Karpas-422 (cell line): ENCODE measurements at regions not wholly inside any gene's neighbourhood (a gene's known extent, or its start where the extent isn't known, plus 50 kb on each side); places are given as distances from the start of the nearest gene placed in this dataset.

ENCODE experiments used
- DNase-seq: peaks from one replicate; pipeline ENCODE4 v3.0.0-alpha.2; 2015
- H2AFZ ChIP-seq: fragments of 200-600 bp; sonication (generic); 2 replicates; pipeline ENCODE4 v1.6.1; 2014; ENCODE audit warnings: antibody characterized with exemption, low read length, mixed read lengths
- H3K27ac ChIP-seq: fragments of 200-600 bp; sonication (generic); 2 replicates; pipeline ENCODE4 v1.5.1; 2014; ENCODE audit warnings: mild to moderate bottlenecking, low read length, moderate library complexity
- H3K27me3 ChIP-seq: fragments of 200-600 bp; sonication (generic); 2 replicates; pipeline ENCODE4 v1.6.1; 2014; ENCODE audit warnings: low read length, mixed read lengths
- H3K36me3 ChIP-seq: fragments of 200-600 bp; sonication (generic); 2 replicates; pipeline ENCODE4 v1.6.1; 2014; ENCODE audit warnings: low read length, mixed read lengths; ENCODE audit not compliant: insufficient read depth
- H3K4me1 ChIP-seq: fragments of 200-600 bp; sonication (generic); 2 replicates; pipeline ENCODE4 v1.6.1; 2014; ENCODE audit warnings: mild to moderate bottlenecking, low read length, mixed read lengths
- H3K4me2 ChIP-seq: fragments of 200-600 bp; sonication (generic); 2 replicates; pipeline ENCODE4 v1.6.1; 2014; ENCODE audit warnings: low read length, low read depth, mild to moderate bottlenecking; ENCODE audit not compliant: poor library complexity, severe bottlenecking
- H3K4me3 ChIP-seq: fragments of 200-600 bp; sonication (generic); 2 replicates; pipeline ENCODE4 v1.5.1; 2014; ENCODE audit warnings: mild to moderate bottlenecking, antibody characterized with exemption, low read length, mixed read lengths
- H3K79me2 ChIP-seq: fragments of 200-600 bp; sonication (generic); 2 replicates; pipeline ENCODE4 v1.6.1; 2014; ENCODE audit warnings: mild to moderate bottlenecking, low read length, mixed read lengths
- H3K9ac ChIP-seq: fragments of 200-600 bp; sonication (generic); 2 replicates; pipeline ENCODE4 v1.6.0; 2014; ENCODE audit warnings: low read length
- H3K9me2 ChIP-seq: fragments of 200-600 bp; sonication (generic), shearing (Covaris generic); replicated peaks from 2 replicates; pipeline ENCODE4 v1.6.0; 2014; ENCODE audit warnings: mild to moderate bottlenecking, low read length, moderate library complexity; ENCODE audit not compliant: insufficient read depth
- H3K9me3 ChIP-seq: fragments of 300-700, 200-600 bp; sonication (generic); 2 replicates; pipeline ENCODE4 v1.6.1; 2014; ENCODE audit warnings: low read length, mixed read lengths
- H4K20me1 ChIP-seq: fragments of 200-600 bp; sonication (generic); 2 replicates; pipeline ENCODE4 v1.6.1; 2014; ENCODE audit warnings: mild to moderate bottlenecking, antibody characterized with exemption, low read length, low read depth; ENCODE audit not compliant: insufficient read depth

- no peaks in the 10 kb centered on the region for H3K27me3 ChIP-seq
- no peaks in the 10 kb centered on the region for H4K20me1 ChIP-seq
- no peaks in the 10 kb centered on the region; the same call in 1 of the 2 replicates for H3K9me2 ChIP-seq
- no peak overlapping the region for H3K27ac ChIP-seq
- H3K79me2 ChIP-seq: no peaks in the 10 kb centered on the region
- no peak overlapping the region for H3K9ac ChIP-seq
- H3K4me1 ChIP-seq: no peaks in the 10 kb centered on the region
- no peaks in the 10 kb centered on the region for H3K9me3 ChIP-seq
- H3K4me2 ChIP-seq: no peak overlapping the region
- no peak for DNase-seq
- no peak overlapping the region for H3K4me3 ChIP-seq
- no peak overlapping the region for H2AFZ ChIP-seq
- no peaks in the 10 kb centered on the region for H3K36me3 ChIP-seq
Measured at GRCh38 chr5:124212934-124213333, 533.5 kb downstream of the ZNF608 start.

- DNase-seq: no peak
- no peaks in the 10 kb centered on the region for H3K9me3 ChIP-seq
- no peak overlapping the region for H3K4me3 ChIP-seq
- no peaks in the 10 kb centered on the region for H4K20me1 ChIP-seq
- no peaks in the 10 kb centered on the region for H3K36me3 ChIP-seq
- H3K27ac ChIP-seq: no peak overlapping the region
- H3K4me1 ChIP-seq: no peaks in the 10 kb centered on the region
- H3K9me2 ChIP-seq: no peaks in the 10 kb centered on the region; the same call in 1 of the 2 replicates
- H3K27me3 ChIP-seq: no peaks in the 10 kb centered on the region
- no peaks in the 10 kb centered on the region for H3K79me2 ChIP-seq
- H2AFZ ChIP-seq: no peak overlapping the region
- no peak overlapping the region for H3K9ac ChIP-seq
- H3K4me2 ChIP-seq: no peak overlapping the region
Measured at GRCh38 chr5:124210111-124210910, 536.1 kb downstream of the ZNF608 start.

- no peak overlapping the region for H3K4me3 ChIP-seq
- no peaks in the 10 kb centered on the region for H3K4me1 ChIP-seq
- no peaks in the 10 kb centered on the region; the same call in 1 of the 2 replicates for H3K9me2 ChIP-seq
- no peaks in the 10 kb centered on the region for H4K20me1 ChIP-seq
- H2AFZ ChIP-seq: no peak overlapping the region
- no peaks in the 10 kb centered on the region for H3K27me3 ChIP-seq
- no peak overlapping the region for H3K27ac ChIP-seq
- H3K36me3 ChIP-seq: no peaks in the 10 kb centered on the region
- DNase-seq: no peak
- H3K9me3 ChIP-seq: no peaks in the 10 kb centered on the region
- H3K9ac ChIP-seq: no peak overlapping the region
- H3K4me2 ChIP-seq: no peak overlapping the region
- no peaks in the 10 kb centered on the region for H3K79me2 ChIP-seq
Measured at GRCh38 chr5:124207118-124207517, 539.3 kb downstream of the ZNF608 start.

GRCh38 chr5:124206540-124206939, 539.9 kb downstream of the ZNF608 start:
- Histone ChIP-seq H3K9me2 (no peaks in the 10 kb centered on the region; the same call in 1 of the 2 replicates), H3K9me3 (no peaks in the 10 kb centered on the region), H3K27me3 (no peaks in the 10 kb centered on the region), H3K4me2 (no peak overlapping the region), H3K79me2 (no peaks in the 10 kb centered on the region), H3K9ac (no peak overlapping the region), H3K36me3 (no peaks in the 10 kb centered on the region), H3K4me3 (no peak overlapping the region), H3K27ac (no peak overlapping the region), H4K20me1 (no peaks in the 10 kb centered on the region), H2AFZ (no peak overlapping the region), H3K4me1 (no peaks in the 10 kb centered on the region)
- no peak for DNase-seq

- no peaks in the 10 kb centered on the region; the same call in 1 of the 2 replicates for H3K9me2 ChIP-seq
- no peaks in the 10 kb centered on the region for H3K9me3 ChIP-seq
- H3K4me3 ChIP-seq: no peak overlapping the region
- no peak overlapping the region for H2AFZ ChIP-seq
- no peak for DNase-seq
- H3K9ac ChIP-seq: no peak overlapping the region
- no peak overlapping the region for H3K4me2 ChIP-seq
- H3K27me3 ChIP-seq: no peaks in the 10 kb centered on the region
- H3K27ac ChIP-seq: no peak overlapping the region
- H3K79me2 ChIP-seq: no peaks in the 10 kb centered on the region
- no peaks in the 10 kb centered on the region for H3K4me1 ChIP-seq
- H4K20me1 ChIP-seq: no peaks in the 10 kb centered on the region
- H3K36me3 ChIP-seq: no peaks in the 10 kb centered on the region
Measured at GRCh38 chr5:124203303-124203702, 543.1 kb downstream of the ZNF608 start.

- Histone ChIP-seq H3K9ac (no peak overlapping the region), H4K20me1 (no peaks in the 10 kb centered on the region), H3K4me2 (no peak overlapping the region)
Measured at GRCh38 chr5:124200381-124200780, 546.1 kb downstream of the ZNF608 start.

GRCh38 chr5:124199893-124200292, 546.5 kb downstream of the ZNF608 start:
- Histone ChIP-seq H3K27ac (no peak overlapping the region), H3K4me2 (no peak overlapping the region), H3K36me3 (no peaks in the 10 kb centered on the region), H4K20me1 (no peaks in the 10 kb centered on the region), H3K9me3 (no peaks in the 10 kb centered on the region), H3K4me3 (no peak overlapping the region), H3K79me2 (no peaks in the 10 kb centered on the region), H3K9me2 (no peaks in the 10 kb centered on the region), H3K9ac (no peak overlapping the region), H3K4me1 (no peaks in the 10 kb centered on the region), H3K27me3 (no peaks in the 10 kb centered on the region), H2AFZ (no peak overlapping the region)
- DNase-seq: no peak

More at GRCh38 chr5:124200381-124200780, 546.1 kb downstream of the ZNF608 start:
- DNase-seq: no peak
- no peaks in the 10 kb centered on the region for H3K9me2 ChIP-seq
- no peak overlapping the region for H3K4me3 ChIP-seq
- H3K79me2 ChIP-seq: no peaks in the 10 kb centered on the region
- no peaks in the 10 kb centered on the region for H3K36me3 ChIP-seq
- H2AFZ ChIP-seq: no peak overlapping the region
- H3K4me1 ChIP-seq: no peaks in the 10 kb centered on the region
- no peaks in the 10 kb centered on the region for H3K9me3 ChIP-seq
- H3K27me3 ChIP-seq: no peaks in the 10 kb centered on the region
- no peak overlapping the region for H3K27ac ChIP-seq

- Histone ChIP-seq H3K9me2 (no peaks in the 10 kb centered on the region), H2AFZ (no peak overlapping the region), H4K20me1 (no peaks in the 10 kb centered on the region), H3K4me1 (no peaks in the 10 kb centered on the region), H3K9me3 (no peaks in the 10 kb centered on the region), H3K36me3 (no peaks in the 10 kb centered on the region), H3K27me3 (no peaks in the 10 kb centered on the region), H3K27ac (no peak overlapping the region), H3K79me2 (no peaks in the 10 kb centered on the region), H3K4me2 (no peak overlapping the region), H3K4me3 (no peak overlapping the region), H3K9ac (no peak overlapping the region)
- no peak for DNase-seq
Measured at GRCh38 chr5:124195411-124195810, 551.0 kb downstream of the ZNF608 start.
